ENCODE measurements at regions not wholly inside any gene's neighbourhood (a gene's known extent, or its start where the extent isn't known, plus 50 kb on each side); places are given as distances from the start of the nearest gene placed in this dataset.
A peak's percentile ranks its signal among the peaks of the same experiment; 100 is the strongest.

GRCh38 chr2:125553768-125554167, 1102.2 kb upstream of the GYPC start:
- intact Hi-C loops (cut with micrococcal nuclease; ENCODE audit: unreplicated experiment), result no loop called here
- Histone ChIP-seq H3K36me3 (ENCODE audit: insufficient read depth, low read length, poor library complexity, severe bottlenecking) (no peaks in the 10 kb centered on the region), H3K9me3 (ENCODE audit: low read depth, low read length, poor library complexity, severe bottlenecking) (no peaks in the 10 kb centered on the region), H3K27ac (ENCODE audit: low read depth, low read length, poor library complexity, severe bottlenecking) (no peak overlapping the region), H3K27me3 (replicated peaks; ENCODE audit: insufficient read depth, low read depth, low read length, poor library complexity) (no peaks in the 10 kb centered on the region), H3K4me3 (ENCODE audit: low read depth, low read length, poor library complexity, severe bottlenecking) (no peak overlapping the region), H3K4me1 (ENCODE audit: insufficient read depth, low read length, poor library complexity, severe bottlenecking) (no peaks in the 10 kb centered on the region)
- ChIA-PET CTCF (no interaction called here), POLR2A (ENCODE audit: low non-redundant PET) (no interaction called here)
- BruUV-seq (replicated peaks), result no TSS peak
- TF ChIP-seq CTCF (conservative IDR thresholded peaks at IDR 0.05; ENCODE audit: low read depth, low read length) (no peak), EZH2 (IDR thresholded peaks at IDR 0.05; ENCODE audit: borderline replicate concordance, low read depth, low read length, poor library complexity, severe bottlenecking) (no peak)
- DNase-seq (ENCODE audit: low spot score), result peak; percentile 6

- Histone ChIP-seq H3K4me1 (ENCODE audit: insufficient read depth, low read length, poor library complexity, severe bottlenecking) (no peaks in the 10 kb centered on the region), H3K4me3 (ENCODE audit: low read depth, low read length, poor library complexity, severe bottlenecking) (no peak overlapping the region), H3K9me3 (ENCODE audit: low read depth, low read length, poor library complexity, severe bottlenecking) (peaks cover 6% of the 10 kb centered on the region), H3K27ac (ENCODE audit: low read depth, low read length, poor library complexity, severe bottlenecking) (no peak overlapping the region), H3K27me3 (replicated peaks; ENCODE audit: insufficient read depth, low read depth, low read length, poor library complexity) (no peaks in the 10 kb centered on the region), H3K36me3 (ENCODE audit: insufficient read depth, low read length, poor library complexity, severe bottlenecking) (no peaks in the 10 kb centered on the region)
- ChIA-PET CTCF (no interaction called here), POLR2A (ENCODE audit: low non-redundant PET) (no interaction called here)
- no peak for TF ChIP-seq EZH2 (IDR thresholded peaks at IDR 0.05; ENCODE audit: borderline replicate concordance, low read depth, low read length, poor library complexity, severe bottlenecking)
- no peak for TF ChIP-seq CTCF (conservative IDR thresholded peaks at IDR 0.05; ENCODE audit: low read depth, low read length)
- intact Hi-C loops (cut with micrococcal nuclease; ENCODE audit: unreplicated experiment), result no loop called here
- BruUV-seq (replicated peaks), result no TSS peak
- no peak for DNase-seq (ENCODE audit: low spot score)
Measured at GRCh38 chr2:125554956-125555355, 1101.0 kb upstream of the GYPC start.

GRCh38 chr2:125559186-125559585, 1096.8 kb upstream of the GYPC start:
- no peaks in the 10 kb centered on the region for H3K4me1 ChIP-seq (ENCODE audit: insufficient read depth, low read length, poor library complexity, severe bottlenecking)
- no peak overlapping the region for H3K4me3 ChIP-seq (ENCODE audit: low read depth, low read length, poor library complexity, severe bottlenecking)
- intact Hi-C loops (cut with micrococcal nuclease; ENCODE audit: unreplicated experiment), result no loop called here
- H3K27ac ChIP-seq (ENCODE audit: low read depth, low read length, poor library complexity, severe bottlenecking), result no peak overlapping the region
- no TSS peak for BruUV-seq (replicated peaks)
- CTCF ChIA-PET, result no interaction called here
- no peaks in the 10 kb centered on the region for H3K36me3 ChIP-seq (ENCODE audit: insufficient read depth, low read length, poor library complexity, severe bottlenecking)
- POLR2A ChIA-PET (ENCODE audit: low non-redundant PET), result no interaction called here
- H3K9me3 ChIP-seq (ENCODE audit: low read depth, low read length, poor library complexity, severe bottlenecking), result peaks cover 6% of the 10 kb centered on the region
- TF ChIP-seq CTCF (conservative IDR thresholded peaks at IDR 0.05; ENCODE audit: low read depth, low read length), result no peak
- TF ChIP-seq EZH2 (IDR thresholded peaks at IDR 0.05; ENCODE audit: borderline replicate concordance, low read depth, low read length, poor library complexity, severe bottlenecking), result no peak
- H3K27me3 ChIP-seq (replicated peaks; ENCODE audit: insufficient read depth, low read depth, low read length, poor library complexity), result no peaks in the 10 kb centered on the region
- no peak for DNase-seq (ENCODE audit: low spot score)
